22Rv1 (cell line): ENCODE measurements at regions not wholly inside any gene's neighbourhood (a gene's known extent, or its start where the extent isn't known, plus 50 kb on each side); places are given as distances from the start of the nearest gene placed in this dataset.
"Not testable (repeated sequence)": the region's sequence is repeated elsewhere in the genome, so short reads cannot be mapped to it uniquely, and the experiment has no call there.

Experiments used
- H3K27ac ChIP-seq: fragments of 450-650 bp; 2 replicates; pipeline ENCODE4 v1.5.1; 2017
- CTCF ChIP-seq: fragments of 450-650 bp; IDR thresholded peaks from 2 replicates; pipeline ENCODE4 v1.5.1; 2017; ENCODE audit warnings: mild to moderate bottlenecking
- ZFX ChIP-seq: fragments of 450-650 bp; IDR thresholded peaks from 2 replicates; pipeline ENCODE4 v1.6.1; 2017; ENCODE audit warnings: antibody characterized with exemption, borderline replicate concordance

DNA sequence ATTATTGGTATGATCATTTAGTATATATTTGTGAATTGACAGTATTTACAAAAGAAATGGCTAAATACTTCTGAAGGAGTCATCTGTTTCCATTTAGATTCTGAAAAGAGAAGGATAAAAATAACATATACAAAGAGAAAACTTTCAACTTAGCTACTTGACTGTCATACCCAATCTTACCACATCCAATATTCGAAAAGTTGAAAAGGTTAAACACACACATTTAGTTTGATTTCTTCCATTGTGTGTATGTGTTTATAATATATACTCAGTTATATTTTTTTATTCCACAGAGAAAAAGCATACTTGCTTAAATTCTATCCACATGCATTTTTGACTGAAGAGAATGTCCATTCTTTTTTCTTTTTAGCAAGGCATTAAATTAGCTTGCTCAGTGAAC is 470.7 kb downstream of the TFEC start:
- TF ChIP-seq CTCF = no peak
- no peak overlapping the region for H3K27ac ChIP-seq

DNA sequence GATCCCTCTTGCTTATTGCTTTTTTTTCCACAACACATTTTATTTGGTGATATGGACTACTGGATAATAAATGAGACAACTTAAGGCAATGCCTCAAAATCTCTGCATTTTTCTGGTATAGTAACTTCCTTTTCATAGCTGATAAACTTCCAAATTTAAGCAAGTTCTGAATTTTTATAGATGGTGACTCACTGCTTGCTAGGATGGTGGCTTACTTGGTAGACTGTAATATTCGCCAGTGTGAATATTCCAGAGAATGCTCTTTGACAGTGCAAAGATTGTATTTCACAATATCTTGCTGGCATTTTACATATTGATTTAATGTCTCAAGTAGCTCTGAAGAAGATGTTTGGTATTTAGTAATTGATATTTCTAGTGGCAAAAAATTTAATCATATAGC is 472.4 kb downstream of the TFEC start:
- H3K27ac ChIP-seq = no peak overlapping the region
- no peak for TF ChIP-seq CTCF
- TF ChIP-seq ZFX = no peak

DNA sequence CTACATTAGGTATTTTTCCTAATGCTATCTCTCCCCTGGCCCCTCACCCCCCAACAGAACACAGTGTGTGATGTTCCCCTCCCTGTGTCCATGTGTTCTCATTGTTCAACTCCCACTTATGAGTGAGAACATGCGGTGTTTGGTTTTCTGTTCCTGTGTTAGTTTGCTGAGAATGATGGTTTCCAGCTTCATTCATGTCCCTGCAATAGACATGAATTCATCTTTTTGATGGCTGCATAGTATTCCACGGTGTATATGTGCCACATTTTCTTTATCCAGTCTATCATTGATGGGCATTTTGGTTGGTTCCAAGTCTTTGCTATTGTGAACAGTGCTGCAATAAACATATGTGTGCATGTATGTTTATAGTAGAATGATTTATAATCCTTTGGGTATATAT is 473.3 kb downstream of the TFEC start:
- H3K27ac ChIP-seq = not testable (repeated sequence)

- TF ChIP-seq CTCF = no peak
- TF ChIP-seq ZFX = no peak
- H3K27ac ChIP-seq = no peak overlapping the region
Measured at GRCh38 chr7:115552766-115553165, 477.8 kb downstream of the TFEC start.

- H3K27ac ChIP-seq = no peak overlapping the region
- TF ChIP-seq CTCF (no peak), ZFX (no peak)
Measured at GRCh38 chr7:115549910-115550309, 480.7 kb downstream of the TFEC start.

DNA sequence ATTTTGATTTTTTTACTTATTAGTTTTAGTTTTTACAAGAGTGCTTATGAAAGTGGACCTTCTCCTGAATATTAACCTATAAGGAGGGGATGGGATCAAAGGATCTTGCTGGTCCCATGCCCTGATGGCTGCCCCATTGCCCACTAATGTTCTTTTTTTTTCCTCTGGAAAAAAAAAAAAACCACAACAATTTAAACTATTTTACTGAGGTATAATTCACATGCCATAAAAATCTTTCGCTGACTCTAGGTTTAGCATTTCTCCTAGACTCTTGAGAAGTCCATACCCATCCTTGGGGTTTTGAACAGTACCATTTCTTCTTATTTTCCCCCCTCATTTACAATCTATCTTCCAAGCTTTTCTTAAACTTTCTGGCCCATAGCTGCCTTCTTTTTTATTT is 481.8 kb downstream of the TFEC start:
- no peak for TF ChIP-seq ZFX
- no peak overlapping the region for H3K27ac ChIP-seq

- no peak overlapping the region for H3K27ac ChIP-seq
- TF ChIP-seq CTCF (no peak), ZFX (no peak)
Measured at GRCh38 chr7:115546790-115547189, 483.8 kb downstream of the TFEC start.

GRCh38 chr7:115533785-115534184 is 496.8 kb downstream of the TFEC start:
- TF ChIP-seq ZFX = no peak
- no peak for TF ChIP-seq CTCF
- no peak overlapping the region for H3K27ac ChIP-seq

DNA sequence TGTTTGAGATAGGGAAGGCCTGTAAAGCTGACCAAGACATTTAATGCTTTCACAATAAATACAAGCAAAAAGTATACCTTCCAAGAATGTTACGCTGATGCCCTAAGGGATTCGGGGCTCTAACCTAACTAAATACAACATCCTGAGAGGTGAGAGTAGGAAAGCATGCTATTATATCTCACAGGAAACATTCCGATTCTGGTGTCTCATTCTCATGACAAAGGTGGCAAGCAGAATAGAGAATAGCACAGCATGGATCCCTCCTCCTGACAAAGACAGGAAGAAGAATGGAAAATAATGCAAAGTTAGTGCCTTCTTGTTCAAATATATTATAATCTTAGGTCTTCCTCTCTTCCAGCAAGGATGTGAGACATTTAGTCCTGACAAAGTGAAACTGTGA is 504.3 kb downstream of the TFEC start:
- H3K27ac ChIP-seq = no peak overlapping the region
- TF ChIP-seq ZFX (no peak), CTCF (no peak)
